B cell (primary cell): ENCODE measurements at regions not wholly inside any gene's neighbourhood (a gene's known extent, or its start where the extent isn't known, plus 50 kb on each side); places are given as distances from the start of the nearest gene placed in this dataset.

Experiments used
- ATAC-seq: fragments of 200-7000 bp; cut with Tn5 transposase; one replicate; pipeline ENCODE4 v1.10.0; 2021; ENCODE audit warnings: low read depth, mild to moderate bottlenecking, moderate number of reproducible peaks, moderate library complexity
- CTCF ChIA-PET: fragments of 350-600 bp; sonication (Branson Sonifier 250); formaldehyde crosslinking; loops from one replicate; lab custom pipeline; 2021; ENCODE audit warnings: antibody characterized with exemption, inconsistent platforms; lab: Charles Lee
- POLR2A ChIA-PET: fragments of 350-600 bp; sonication (Branson Sonifier 250); formaldehyde crosslinking; loops from one replicate; lab custom pipeline; 2021; ENCODE audit warnings: antibody characterized with exemption; lab: Charles Lee
- DNase-seq: peaks from one replicate; pipeline ENCODE4 v3.0.0; 2013
- H2AFZ ChIP-seq: 2 replicates; pipeline ENCODE4 v1.6.1; 2012; ENCODE audit warnings: mild to moderate bottlenecking, low read depth, low read length; ENCODE audit not compliant: insufficient read depth, poor library complexity, severe bottlenecking
- H3K27ac ChIP-seq, 2 donors: 1 replicate in 1 of 2; 2 replicates in 1 of 2; pipeline ENCODE4 v1.5.1; 2012 to 2013; ENCODE audit warnings: low read length in 2 of 2, mild to moderate bottlenecking in 2 of 2, moderate library complexity in 1 of 2
- H3K27me3 ChIP-seq, 4 experiments: fragments of 200-600 bp in 1 of 4; sonication (generic) in 1 of 4; replicated peaks in 1 of 4; 1 replicate in 2 of 4; 2 replicates in 2 of 4; pipeline versions ENCODE4 v1.6.1 to v1.7.0; 2013 to 2016; ENCODE audit warnings: low read length in 3 of 4, mild to moderate bottlenecking in 2 of 4, mixed read lengths in 1 of 4, moderate library complexity in 1 of 4; ENCODE audit not compliant: insufficient read depth in 4 of 4, control insufficient read depth in 3 of 4; ENCODE audit errors: control extremely low read depth in 1 of 4
- H3K36me3 ChIP-seq, 2 experiments: replicated peaks in 1 of 2; 1 replicate in 1 of 2; 2 replicates in 1 of 2; pipeline versions ENCODE4 v1.6.1 to v1.7.1; 2013; ENCODE audit warnings: low read length in 1 of 2; ENCODE audit not compliant: insufficient read depth in 2 of 2, control insufficient read depth in 1 of 2; ENCODE audit errors: control extremely low read depth in 1 of 2, extremely low read depth in 1 of 2
- H3K4me1 ChIP-seq, 2 donors: fragments of 200-600 bp in 1 of 2; sonication (generic) in 1 of 2; 1 replicate in 1 of 2; 2 replicates in 1 of 2; pipeline versions ENCODE4 v1.5.1 to v1.6.1; 2013 to 2017; ENCODE audit warnings: low read length in 2 of 2; ENCODE audit not compliant: control insufficient read depth in 2 of 2, insufficient read depth in 2 of 2
- H3K4me2 ChIP-seq: replicated peaks from 2 replicates; pipeline ENCODE3; 2012; ENCODE audit warnings: mild to moderate bottlenecking, low read depth, low read length; ENCODE audit not compliant: poor library complexity, severe bottlenecking
- H3K4me3 ChIP-seq, 5 experiments: fragments of 200-600 bp in 1 of 5; sonication (generic) in 1 of 5; 1 replicate in 3 of 5; 2 replicates in 2 of 5; pipeline versions ENCODE4 v1.5.1 to v1.7.0; 2011 to 2016; ENCODE audit warnings: low read length in 4 of 5, mild to moderate bottlenecking in 4 of 5, low read depth in 2 of 5, control low read depth in 1 of 5, moderate library complexity in 1 of 5; ENCODE audit not compliant: insufficient read depth in 1 of 5; ENCODE audit errors: control extremely low read depth in 1 of 5, extremely low read depth in 1 of 5
- H3K79me2 ChIP-seq: fragments of 200-600 bp; sonication (generic); one replicate; pipeline ENCODE4 v1.6.0; 2016; ENCODE audit warnings: low read length; ENCODE audit not compliant: control insufficient read depth, insufficient read depth
- H3K9ac ChIP-seq: fragments of 200-600 bp; sonication (generic); 2 replicates; pipeline ENCODE4 v1.6.1; 2017; ENCODE audit warnings: mild to moderate bottlenecking, low read length, moderate library complexity
- H3K9me3 ChIP-seq, 3 donors: one replicate each; pipeline versions ENCODE4 v1.6.1 to v1.7.1; 2013; ENCODE audit warnings: low read length in 2 of 3; ENCODE audit not compliant: control insufficient read depth in 2 of 3, insufficient read depth in 1 of 3; ENCODE audit errors: control extremely low read depth in 1 of 3
- H4K20me1 ChIP-seq: 2 replicates; pipeline ENCODE4 v1.6.0; 2012; ENCODE audit warnings: mild to moderate bottlenecking, low read length; ENCODE audit not compliant: insufficient read depth, control insufficient read depth, poor library complexity, severe bottlenecking
- H3K27ac Mint-ChIP-seq: one replicate; pipeline ENCODE4 v1.8.0; 2021; ENCODE audit warnings: mixed read lengths
- H3K27me3 Mint-ChIP-seq: one replicate; pipeline ENCODE4 v1.8.0; 2021; ENCODE audit warnings: mixed read lengths
- H3K4me1 Mint-ChIP-seq: one replicate; pipeline ENCODE4 v1.8.0; 2021; ENCODE audit warnings: mixed read lengths
- H3K4me3 Mint-ChIP-seq: one replicate; pipeline ENCODE4 v1.8.0; 2021; ENCODE audit warnings: mixed read lengths
- H3K9me3 Mint-ChIP-seq: one replicate; pipeline ENCODE4 v1.8.0; 2022; ENCODE audit warnings: mixed read lengths; ENCODE audit not compliant: insufficient read depth
- CTCF ChIP-seq: fragments of 200-600 bp; IDR thresholded peaks from one replicate; pipeline ENCODE4 v1.8.0; 2022; ENCODE audit warnings: antibody characterized with exemption, mild to moderate bottlenecking
- EZH2 ChIP-seq: IDR thresholded peaks from 2 replicates; pipeline ENCODE4 v1.6.1; 2012; ENCODE audit warnings: borderline replicate concordance, low read depth, mild to moderate bottlenecking, moderate library complexity, low read length; ENCODE audit not compliant: insufficient read depth, poor library complexity, severe bottlenecking
- WGBS: methylation state at CpG from one replicate; pipeline ENCODE4 v1.1.5; 2013; ENCODE audit warnings: missing lambda C conversion rate; ENCODE audit not compliant: insufficient coverage; 5-methylcytosine and 5-hydroxymethylcytosine counted together
- intact Hi-C: fragments of 100-400 bp; cut with micrococcal nuclease; formaldehyde crosslinking; loops from one replicate; pipeline ENCODE4 v1.10.0; 2022

GRCh38 chr21:19993268-19993667, 1004.9 kb upstream of the NCAM2 start:
- Histone ChIP-seq H3K27me3 (no peaks in the 10 kb centered on the region), H3K4me1 (no peaks in the 10 kb centered on the region), H3K9ac (no peak overlapping the region), H3K79me2 (no peaks in the 10 kb centered on the region), H2AFZ (no peak overlapping the region), H3K4me3 (no peak overlapping the region), H3K4me2 (no peak overlapping the region), H3K36me3 (no peaks in the 10 kb centered on the region), H3K27ac (no peak overlapping the region), H4K20me1 (no peaks in the 10 kb centered on the region), H3K9me3 (no peaks in the 10 kb centered on the region)
- Mint-ChIP-seq H3K9me3 (peaks cover 2% of the 10 kb centered on the region), H3K4me3 (no peak overlapping the region), H3K4me1 (no peaks in the 10 kb centered on the region), H3K27me3 (no peaks in the 10 kb centered on the region), H3K27ac (no peak overlapping the region)
- DNase-seq (no peak), ATAC-seq (no peak)
- ChIA-PET POLR2A (no interaction called here), CTCF (no interaction called here)
- no peak for TF ChIP-seq EZH2
- no peak for TF ChIP-seq CTCF
- whole genome bisulfite sequencing = no CpG with 5 or more reads among the region's 4 CpGs
- intact Hi-C loops = no loop called here

GRCh38 chr21:19995253-19995652, 1003.0 kb upstream of the NCAM2 start:
- H3K4me2 ChIP-seq = no peak overlapping the region
- no peaks in the 10 kb centered on the region for H3K36me3 ChIP-seq
- TF ChIP-seq CTCF (no peak), EZH2 (no peak)
- Mint-ChIP-seq H3K9me3 (peaks cover 2% of the 10 kb centered on the region), H3K4me1 (no peaks in the 10 kb centered on the region), H3K4me3 (no peak overlapping the region), H3K27ac (no peak overlapping the region), H3K27me3 (no peaks in the 10 kb centered on the region)
- H3K9ac ChIP-seq = no peak overlapping the region
- WGBS = no CpG with 5 or more reads among the region's 7 CpGs
- no peak overlapping the region for H3K4me3 ChIP-seq
- H3K27me3 ChIP-seq = no peaks in the 10 kb centered on the region
- no peak overlapping the region for H3K27ac ChIP-seq
- H3K9me3 ChIP-seq = peaks cover 0 to 10% (median 0%) of the 10 kb centered on the region in 3 donors
- DNase-seq (no peak), ATAC-seq (no peak)
- no peaks in the 10 kb centered on the region for H3K4me1 ChIP-seq
- CTCF ChIA-PET = no interaction called here
- POLR2A ChIA-PET = no interaction called here
- intact Hi-C loops = no loop called here
- no peaks in the 10 kb centered on the region for H4K20me1 ChIP-seq
- H2AFZ ChIP-seq = no peak overlapping the region
- no peaks in the 10 kb centered on the region for H3K79me2 ChIP-seq
